C4-2B (cell line): ENCODE measurements at regions not wholly inside any gene's neighbourhood (a gene's known extent, or its start where the extent isn't known, plus 50 kb on each side); places are given as distances from the start of the nearest gene placed in this dataset.

ENCODE experiments used
- H3K27ac ChIP-seq: fragments of 450-650 bp; 2 replicates; pipeline ENCODE4 v1.5.1; 2017
- CTCF ChIP-seq: fragments of 450-650 bp; conservative IDR thresholded peaks from 2 replicates; pipeline ENCODE4 v1.5.1; 2017; ENCODE audit warnings: mild to moderate bottlenecking
- ZFX ChIP-seq: fragments of 450-650 bp; IDR thresholded peaks from 2 replicates; pipeline ENCODE4 v1.6.1; 2017

GRCh38 chr13:112194579-112194978 lies 127.6 kb downstream of the SOX1 start:
- no peak overlapping the region for H3K27ac ChIP-seq
- TF ChIP-seq ZFX = no peak
- no peak for TF ChIP-seq CTCF

GRCh38 chr13:112198396-112199010 lies 131.6 kb downstream of the SOX1 start:
- TF ChIP-seq ZFX (no peak), CTCF (no peak)
- no peak overlapping the region for H3K27ac ChIP-seq

- H3K27ac ChIP-seq = no peak overlapping the region
- no peak for TF ChIP-seq CTCF
- no peak for TF ChIP-seq ZFX
These were observed 133.3 kb downstream of the SOX1 start for GRCh38 chr13:112200200-112200599.

- no peak for TF ChIP-seq ZFX
- TF ChIP-seq CTCF = no peak
- no peak overlapping the region for H3K27ac ChIP-seq
These were observed 135.3 kb downstream of the SOX1 start for GRCh38 chr13:112202266-112202665.

GRCh38 chr13:112202966-112203365 lies 136.0 kb downstream of the SOX1 start:
- TF ChIP-seq ZFX = no peak
- no peak for TF ChIP-seq CTCF
- no peak overlapping the region for H3K27ac ChIP-seq

GRCh38 chr13:112203614-112204013 lies 136.7 kb downstream of the SOX1 start:
- no peak overlapping the region for H3K27ac ChIP-seq
- TF ChIP-seq CTCF (no peak), ZFX (no peak)

- no peak overlapping the region for H3K27ac ChIP-seq
- TF ChIP-seq ZFX (no peak), CTCF (no peak)
These were observed 137.7 kb downstream of the SOX1 start for GRCh38 chr13:112204346-112205327.
